HL-60 (cell line): ENCODE measurements at regions not wholly inside any gene's neighbourhood (a gene's known extent, or its start where the extent isn't known, plus 50 kb on each side); places are given as distances from the start of the nearest gene placed in this dataset.

Experiments
- DNase-seq, 2 experiments: peaks; one replicate each; pipeline ENCODE4 v3.0.0-alpha.2; 2010 to 2020; ENCODE audit warnings: low read depth in 1 of 2, low spot score in 1 of 2
- H3K27ac ChIP-seq: fragments of 250-450 bp; sonication (Bioruptor Pico); replicated peaks from 2 replicates; pipeline ENCODE4 v1.5.1; 2020; ENCODE audit warnings: mild to moderate bottlenecking, moderate library complexity
- H3K27me3 ChIP-seq: fragments of 250-450 bp; sonication (Bioruptor Pico); 2 replicates; pipeline ENCODE4 v1.5.1; 2021; ENCODE audit warnings: mild to moderate bottlenecking, moderate library complexity; ENCODE audit not compliant: insufficient read depth, poor library complexity, severe bottlenecking
- H3K4me3 ChIP-seq: replicated peaks from 2 replicates; pipeline ENCODE4 v1.5.1; 2011; ENCODE audit warnings: mild to moderate bottlenecking, control low read depth, low read length; ENCODE audit not compliant: insufficient read depth
- GABPA ChIP-seq: IDR thresholded peaks from 2 replicates; pipeline ENCODE4 v1.6.1; 2012; ENCODE audit warnings: low read depth
- POLR2AphosphoS5 ChIP-seq: IDR thresholded peaks from 2 replicates; pipeline ENCODE4 v1.6.1; 2012; ENCODE audit warnings: low read depth
- SPI1 ChIP-seq: IDR thresholded peaks from 2 replicates; pipeline ENCODE4 v1.6.1; 2012; ENCODE audit warnings: low read depth, mild to moderate bottlenecking, borderline replicate concordance
- TF ChIP-seq, protein P1 (sequence below): IDR thresholded peaks from 2 replicates; pipeline ENCODE4 v1.6.1; 2012; ENCODE audit warnings: low read depth; ENCODE audit not compliant: insufficient replicate concordance
- TF ChIP-seq, protein P2 (sequence below): IDR thresholded peaks from one replicate; pipeline ENCODE4 v1.5.1; 2011; ENCODE audit warnings: low read length, control low read depth, inconsistent platforms; ENCODE audit not compliant: insufficient read depth

DNA sequence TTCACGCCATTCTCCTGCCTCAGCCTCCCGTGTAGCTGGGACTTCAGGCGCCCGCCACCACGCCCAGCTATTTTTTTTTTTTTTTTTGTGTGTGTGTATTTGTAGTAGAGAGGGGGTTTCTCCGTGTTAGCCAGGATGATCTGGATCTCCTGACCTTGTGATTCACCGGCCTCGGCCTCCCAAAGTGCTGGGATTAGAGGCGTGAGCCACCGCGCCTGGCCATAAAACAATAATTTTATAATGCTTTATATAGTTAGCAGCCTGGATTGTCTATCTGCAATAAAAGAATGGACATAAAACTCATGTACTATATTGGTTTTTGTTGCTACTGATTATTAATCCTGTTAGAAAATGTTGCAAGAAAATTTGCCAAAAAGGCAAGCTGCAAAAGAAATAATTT, 195.9 kb upstream of the BANK1 start:
- TF ChIP-seq POLR2AphosphoS5 (no peak), GABPA (no peak)
- H3K4me3 ChIP-seq: no peak overlapping the region
- H3K27me3 ChIP-seq: no peaks in the 10 kb centered on the region
- no peak for DNase-seq
- no peak overlapping the region for H3K27ac ChIP-seq

DNA sequence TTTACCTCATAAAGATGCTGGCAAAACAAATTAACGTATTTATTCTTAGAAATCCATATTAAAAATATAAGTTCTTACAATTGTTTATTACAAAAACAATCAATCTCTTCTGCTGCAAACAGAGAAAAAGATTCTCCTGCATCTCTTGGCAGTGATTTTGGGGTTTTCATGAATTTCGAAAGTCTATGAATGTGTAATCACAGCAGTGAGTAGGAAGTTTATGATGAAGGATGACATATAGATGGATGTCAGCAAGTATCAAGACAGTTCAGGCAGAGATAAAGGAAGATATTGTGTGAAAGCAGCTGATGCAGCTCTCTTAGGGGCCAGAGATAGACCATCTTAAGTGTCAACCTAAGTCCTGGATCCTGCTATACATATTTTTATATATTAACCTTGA, 196.9 kb upstream of the BANK1 start:
- no peak for DNase-seq
- H3K27me3 ChIP-seq: no peaks in the 10 kb centered on the region
- TF ChIP-seq, protein P1, sequence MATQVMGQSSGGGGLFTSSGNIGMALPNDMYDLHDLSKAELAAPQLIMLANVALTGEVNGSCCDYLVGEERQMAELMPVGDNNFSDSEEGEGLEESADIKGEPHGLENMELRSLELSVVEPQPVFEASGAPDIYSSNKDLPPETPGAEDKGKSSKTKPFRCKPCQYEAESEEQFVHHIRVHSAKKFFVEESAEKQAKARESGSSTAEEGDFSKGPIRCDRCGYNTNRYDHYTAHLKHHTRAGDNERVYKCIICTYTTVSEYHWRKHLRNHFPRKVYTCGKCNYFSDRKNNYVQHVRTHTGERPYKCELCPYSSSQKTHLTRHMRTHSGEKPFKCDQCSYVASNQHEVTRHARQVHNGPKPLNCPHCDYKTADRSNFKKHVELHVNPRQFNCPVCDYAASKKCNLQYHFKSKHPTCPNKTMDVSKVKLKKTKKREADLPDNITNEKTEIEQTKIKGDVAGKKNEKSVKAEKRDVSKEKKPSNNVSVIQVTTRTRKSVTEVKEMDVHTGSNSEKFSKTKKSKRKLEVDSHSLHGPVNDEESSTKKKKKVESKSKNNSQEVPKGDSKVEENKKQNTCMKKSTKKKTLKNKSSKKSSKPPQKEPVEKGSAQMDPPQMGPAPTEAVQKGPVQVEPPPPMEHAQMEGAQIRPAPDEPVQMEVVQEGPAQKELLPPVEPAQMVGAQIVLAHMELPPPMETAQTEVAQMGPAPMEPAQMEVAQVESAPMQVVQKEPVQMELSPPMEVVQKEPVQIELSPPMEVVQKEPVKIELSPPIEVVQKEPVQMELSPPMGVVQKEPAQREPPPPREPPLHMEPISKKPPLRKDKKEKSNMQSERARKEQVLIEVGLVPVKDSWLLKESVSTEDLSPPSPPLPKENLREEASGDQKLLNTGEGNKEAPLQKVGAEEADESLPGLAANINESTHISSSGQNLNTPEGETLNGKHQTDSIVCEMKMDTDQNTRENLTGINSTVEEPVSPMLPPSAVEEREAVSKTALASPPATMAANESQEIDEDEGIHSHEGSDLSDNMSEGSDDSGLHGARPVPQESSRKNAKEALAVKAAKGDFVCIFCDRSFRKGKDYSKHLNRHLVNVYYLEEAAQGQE: no peak
- TF ChIP-seq GABPA (no peak), SPI1 (no peak), POLR2AphosphoS5 (no peak)
- TF ChIP-seq, protein P2, sequence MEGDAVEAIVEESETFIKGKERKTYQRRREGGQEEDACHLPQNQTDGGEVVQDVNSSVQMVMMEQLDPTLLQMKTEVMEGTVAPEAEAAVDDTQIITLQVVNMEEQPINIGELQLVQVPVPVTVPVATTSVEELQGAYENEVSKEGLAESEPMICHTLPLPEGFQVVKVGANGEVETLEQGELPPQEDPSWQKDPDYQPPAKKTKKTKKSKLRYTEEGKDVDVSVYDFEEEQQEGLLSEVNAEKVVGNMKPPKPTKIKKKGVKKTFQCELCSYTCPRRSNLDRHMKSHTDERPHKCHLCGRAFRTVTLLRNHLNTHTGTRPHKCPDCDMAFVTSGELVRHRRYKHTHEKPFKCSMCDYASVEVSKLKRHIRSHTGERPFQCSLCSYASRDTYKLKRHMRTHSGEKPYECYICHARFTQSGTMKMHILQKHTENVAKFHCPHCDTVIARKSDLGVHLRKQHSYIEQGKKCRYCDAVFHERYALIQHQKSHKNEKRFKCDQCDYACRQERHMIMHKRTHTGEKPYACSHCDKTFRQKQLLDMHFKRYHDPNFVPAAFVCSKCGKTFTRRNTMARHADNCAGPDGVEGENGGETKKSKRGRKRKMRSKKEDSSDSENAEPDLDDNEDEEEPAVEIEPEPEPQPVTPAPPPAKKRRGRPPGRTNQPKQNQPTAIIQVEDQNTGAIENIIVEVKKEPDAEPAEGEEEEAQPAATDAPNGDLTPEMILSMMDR: no peak
- no peak overlapping the region for H3K27ac ChIP-seq
- H3K4me3 ChIP-seq: no peak overlapping the region

DNA sequence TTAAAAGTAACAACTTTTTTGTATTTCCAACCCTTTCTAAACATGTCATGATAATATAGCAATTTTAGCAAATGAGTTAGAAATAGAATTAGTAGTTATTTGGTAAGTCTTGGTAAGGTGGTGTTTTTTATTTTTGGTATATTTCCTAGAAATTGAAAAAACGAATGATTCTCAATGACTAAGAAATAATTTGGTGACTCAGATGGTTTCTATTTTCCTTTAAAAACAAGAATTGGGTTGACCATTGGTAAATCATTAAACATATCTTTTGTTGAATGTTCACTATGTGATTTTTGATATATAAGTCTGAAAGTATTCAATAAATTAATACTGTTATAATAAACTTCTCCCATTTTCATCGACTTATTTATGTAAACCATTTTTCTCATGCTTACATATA, 206.2 kb upstream of the BANK1 start:
- Histone ChIP-seq H3K27me3 (no peaks in the 10 kb centered on the region), H3K4me3 (no peak overlapping the region), H3K27ac (no peak overlapping the region)
- TF ChIP-seq, protein P2: no peak
- TF ChIP-seq SPI1 (no peak), GABPA (no peak), POLR2AphosphoS5 (no peak)
- TF ChIP-seq, protein P1: no peak
- DNase-seq: no peak

DNA sequence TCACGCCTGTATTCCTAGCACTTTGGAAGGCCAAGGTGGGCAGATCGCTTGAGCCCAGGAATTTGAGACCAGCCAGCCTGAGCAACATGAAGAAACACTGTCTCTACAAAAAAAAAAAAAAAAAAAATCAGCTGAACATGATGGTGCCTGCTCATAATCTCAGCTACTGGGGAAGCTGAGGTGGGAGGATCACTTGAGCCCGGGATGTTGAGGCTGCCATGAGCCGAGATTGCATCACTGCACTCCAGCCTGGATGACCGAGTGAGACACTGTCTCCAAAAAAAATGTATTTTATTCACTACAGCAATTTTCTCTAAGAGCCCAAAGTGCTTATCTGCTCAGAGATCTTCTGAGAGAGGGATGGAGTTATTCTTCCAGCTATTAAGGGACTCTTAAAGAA, 215.8 kb upstream of the PPP3CA start:
- Histone ChIP-seq H3K4me3 (no peak overlapping the region), H3K27ac (no peak overlapping the region), H3K27me3 (no peaks in the 10 kb centered on the region)
- no peak for DNase-seq
- TF ChIP-seq SPI1: no peak
- TF ChIP-seq, protein P1: no peak
- TF ChIP-seq GABPA: no peak
- no peak for TF ChIP-seq POLR2AphosphoS5
- TF ChIP-seq, protein P2: no peak
